RWPE2 (cell line): ENCODE measurements at regions not wholly inside any gene's neighbourhood (a gene's known extent, or its start where the extent isn't known, plus 50 kb on each side); places are given as distances from the start of the nearest gene placed in this dataset.

Experiments
- ATAC-seq: fragments of 200-7000 bp; cut with Tn5 transposase; 3 replicates; pipeline ENCODE4 v1.9.1; 2021; ENCODE audit warnings: low read depth
- DNase-seq: peaks from one replicate; pipeline ENCODE4 v3.0.0-alpha.2; 2020; ENCODE audit warnings: low spot score
- H3K27ac ChIP-seq: fragments of 450-650 bp; 2 replicates; pipeline ENCODE4 v1.5.1; 2017; ENCODE audit warnings: mild to moderate bottlenecking; ENCODE audit not compliant: poor library complexity, severe bottlenecking
- H3K27me3 ChIP-seq: fragments of 250-450 bp; sonication (Bioruptor Pico); 2 replicates; pipeline ENCODE4 v1.5.1; 2021; ENCODE audit warnings: mild to moderate bottlenecking, moderate library complexity; ENCODE audit not compliant: insufficient read depth, poor library complexity, severe bottlenecking
- H3K36me3 ChIP-seq: fragments of 250-450 bp; sonication (Bioruptor Pico); 2 replicates; pipeline ENCODE4 v1.5.1; 2020; ENCODE audit warnings: low read depth, mild to moderate bottlenecking, moderate library complexity
- H3K4me1 ChIP-seq: fragments of 250-450 bp; sonication (Bioruptor Pico); 2 replicates; pipeline ENCODE4 v1.5.1; 2021; ENCODE audit warnings: mild to moderate bottlenecking, moderate library complexity; ENCODE audit not compliant: insufficient read depth, poor library complexity, severe bottlenecking
- H3K4me3 ChIP-seq: fragments of 250-450 bp; sonication (Bioruptor Pico); 2 replicates; pipeline ENCODE4 v1.5.1; 2021; ENCODE audit warnings: mild to moderate bottlenecking, moderate library complexity; ENCODE audit not compliant: severe bottlenecking
- H3K9me3 ChIP-seq: fragments of 250-450 bp; sonication (Bioruptor Pico); 2 replicates; pipeline ENCODE4 v1.5.1; 2021; ENCODE audit warnings: mild to moderate bottlenecking, moderate library complexity; ENCODE audit not compliant: severe bottlenecking
- TF ChIP-seq, protein P1 (sequence below): fragments of 450-650 bp; IDR thresholded peaks from one replicate; pipeline ENCODE4 v1.5.1; 2017; ENCODE audit warnings: mild to moderate bottlenecking, moderate library complexity; ENCODE audit not compliant: poor library complexity, severe bottlenecking

DNA sequence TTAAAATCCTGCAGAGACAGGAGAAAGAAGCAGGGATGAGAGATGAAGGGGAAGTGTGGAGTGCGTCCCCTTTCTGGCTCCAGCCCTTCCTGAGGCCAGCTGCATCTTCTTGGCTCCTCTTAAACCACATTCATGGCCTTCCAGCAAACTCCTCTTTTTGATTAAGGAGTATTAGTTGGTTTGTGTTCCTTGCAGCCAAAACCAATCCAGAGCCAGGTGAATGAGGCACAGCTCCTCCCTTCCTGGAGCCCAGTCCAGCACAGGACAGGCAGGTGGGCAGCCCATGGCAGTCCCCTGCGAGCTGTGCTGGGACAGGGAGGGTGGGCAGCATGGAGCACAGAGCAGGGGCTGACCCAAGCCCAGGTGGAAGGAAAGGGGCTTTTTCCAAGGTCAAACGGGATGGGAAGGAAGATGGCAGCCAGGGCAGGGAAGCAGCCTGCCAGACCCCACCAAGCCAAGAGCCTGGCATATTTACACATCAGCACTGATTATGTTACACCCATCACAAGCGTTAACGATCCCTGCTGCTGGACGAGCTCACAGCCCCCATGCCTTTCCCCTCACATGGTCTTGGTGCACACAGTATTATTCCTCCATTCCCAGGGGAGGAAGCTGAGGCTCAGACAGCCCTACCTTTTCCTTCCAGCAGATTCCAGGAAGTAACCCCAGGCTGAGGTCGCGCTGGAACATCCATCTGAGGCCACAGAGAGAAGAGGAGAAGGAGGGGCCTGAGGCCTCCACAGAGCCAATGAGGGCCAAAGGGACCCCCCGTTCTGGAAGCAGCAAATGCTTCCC, 175.6 kb downstream of the SMAD6 start:
- Histone ChIP-seq H3K36me3 (no peaks in the 10 kb centered on the region), H3K4me1 (peaks cover 7% of the 10 kb centered on the region), H3K27ac (no peak overlapping the region), H3K4me3 (no peak overlapping the region), H3K27me3 (no peaks in the 10 kb centered on the region), H3K9me3 (no peaks in the 10 kb centered on the region)
- TF ChIP-seq, protein P1, sequence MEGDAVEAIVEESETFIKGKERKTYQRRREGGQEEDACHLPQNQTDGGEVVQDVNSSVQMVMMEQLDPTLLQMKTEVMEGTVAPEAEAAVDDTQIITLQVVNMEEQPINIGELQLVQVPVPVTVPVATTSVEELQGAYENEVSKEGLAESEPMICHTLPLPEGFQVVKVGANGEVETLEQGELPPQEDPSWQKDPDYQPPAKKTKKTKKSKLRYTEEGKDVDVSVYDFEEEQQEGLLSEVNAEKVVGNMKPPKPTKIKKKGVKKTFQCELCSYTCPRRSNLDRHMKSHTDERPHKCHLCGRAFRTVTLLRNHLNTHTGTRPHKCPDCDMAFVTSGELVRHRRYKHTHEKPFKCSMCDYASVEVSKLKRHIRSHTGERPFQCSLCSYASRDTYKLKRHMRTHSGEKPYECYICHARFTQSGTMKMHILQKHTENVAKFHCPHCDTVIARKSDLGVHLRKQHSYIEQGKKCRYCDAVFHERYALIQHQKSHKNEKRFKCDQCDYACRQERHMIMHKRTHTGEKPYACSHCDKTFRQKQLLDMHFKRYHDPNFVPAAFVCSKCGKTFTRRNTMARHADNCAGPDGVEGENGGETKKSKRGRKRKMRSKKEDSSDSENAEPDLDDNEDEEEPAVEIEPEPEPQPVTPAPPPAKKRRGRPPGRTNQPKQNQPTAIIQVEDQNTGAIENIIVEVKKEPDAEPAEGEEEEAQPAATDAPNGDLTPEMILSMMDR, result no peak
- DNase-seq, result no peak
- ATAC-seq, result no peak

DNA sequence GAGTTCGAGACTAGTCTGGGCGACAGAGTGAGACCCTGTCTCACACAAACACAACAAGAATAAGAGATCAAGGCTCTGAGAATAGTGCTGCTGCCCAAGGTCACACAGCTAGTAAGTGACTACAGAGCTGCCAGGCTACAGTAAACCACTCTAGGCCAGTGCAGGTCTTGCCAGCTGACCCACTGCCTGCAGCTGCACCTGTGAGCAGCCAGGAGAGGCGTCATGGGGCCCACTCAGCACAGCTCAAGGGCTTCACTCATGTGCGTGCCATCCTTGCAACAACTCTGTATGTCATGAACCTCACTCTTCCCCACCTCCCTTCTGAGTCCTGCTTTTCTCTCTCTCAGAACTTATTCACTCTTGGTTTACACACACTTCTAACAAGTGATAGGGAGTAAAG, 176.7 kb downstream of the SMAD6 start:
- no peak for ATAC-seq
- no peak for DNase-seq
- TF ChIP-seq, protein P1, result no peak
- Histone ChIP-seq H3K36me3 (no peaks in the 10 kb centered on the region), H3K4me3 (no peak overlapping the region), H3K4me1 (peaks cover 14% of the 10 kb centered on the region), H3K27ac (no peak overlapping the region), H3K27me3 (no peaks in the 10 kb centered on the region), H3K9me3 (no peaks in the 10 kb centered on the region)

DNA sequence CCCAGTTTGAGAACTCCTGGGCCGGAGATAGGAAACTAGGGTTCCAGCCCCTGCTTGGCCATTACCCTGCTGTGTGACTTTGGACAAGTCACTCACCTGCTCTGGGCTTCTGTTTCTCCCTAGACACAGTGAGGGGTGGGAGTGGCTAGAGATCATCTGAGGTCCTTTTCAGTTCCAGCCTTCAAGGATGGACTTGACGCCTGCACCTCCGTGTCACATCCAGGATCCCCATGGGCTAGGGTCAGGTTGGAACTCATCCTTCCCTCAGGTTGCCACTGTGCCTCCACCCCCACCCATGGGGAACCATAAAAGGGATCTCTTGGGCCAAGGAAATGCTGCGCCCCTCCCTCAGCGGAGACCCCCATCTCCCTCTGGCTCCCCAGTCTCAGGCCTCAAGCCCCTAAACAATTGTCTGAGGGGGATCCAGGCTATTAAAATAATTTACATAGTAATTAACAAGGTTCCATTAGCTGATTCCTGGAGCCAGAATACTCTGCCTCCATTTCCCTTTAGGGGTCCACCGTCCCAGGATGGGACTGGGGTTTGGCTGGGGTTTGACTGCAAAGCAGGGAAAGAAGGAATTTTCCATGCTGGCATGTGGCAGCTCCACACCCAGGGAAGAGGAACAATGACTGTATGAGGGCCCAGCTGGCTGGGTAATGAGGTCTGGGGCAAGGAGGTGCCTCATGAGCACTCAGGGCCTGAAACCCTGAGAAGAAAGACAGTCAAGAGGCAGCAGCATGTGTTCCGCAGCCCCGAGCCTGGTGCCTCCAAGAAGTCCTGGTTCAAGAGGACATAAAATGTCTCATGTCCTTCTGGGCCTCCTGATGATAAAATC, 177.7 kb downstream of the SMAD6 start:
- H3K4me1 ChIP-seq, result peaks cover 20% of the 10 kb centered on the region

DNA sequence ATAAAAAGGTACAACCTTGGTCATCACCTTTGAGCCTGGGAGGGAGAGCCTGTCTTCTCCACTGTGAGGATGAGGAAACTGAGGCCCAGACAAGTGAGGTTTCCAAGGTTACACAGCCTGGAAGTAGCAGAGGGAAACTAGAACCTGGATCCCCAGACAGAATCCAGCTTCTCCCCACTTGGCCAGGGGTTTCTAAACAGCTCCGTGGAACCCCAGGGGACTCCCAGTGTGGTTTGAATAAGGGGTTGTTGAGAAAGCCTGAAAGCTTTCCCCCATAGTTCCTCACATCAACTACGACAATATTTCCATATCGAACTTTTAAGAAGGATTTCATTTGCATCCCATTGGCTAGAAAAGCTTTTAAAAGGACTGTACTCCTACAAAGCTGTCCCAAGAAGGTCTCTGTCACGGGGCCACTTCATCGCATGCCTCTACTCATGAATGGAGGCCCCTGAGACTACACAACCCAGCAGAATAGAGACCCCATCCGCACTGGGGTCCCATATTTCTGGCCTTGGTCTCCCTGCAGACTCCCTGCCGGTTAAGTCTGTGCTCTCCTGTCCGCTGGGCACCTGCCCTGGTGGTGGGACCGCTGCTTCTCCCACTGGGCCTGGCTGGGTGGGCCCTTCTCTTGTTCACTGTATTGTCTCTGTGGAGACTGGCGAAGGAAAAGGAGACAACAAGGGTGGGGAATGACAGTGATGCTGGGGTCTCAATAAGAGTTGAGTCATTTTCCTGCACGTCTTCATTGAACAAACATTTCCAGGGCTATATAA, 178.5 kb downstream of the SMAD6 start:
- peaks cover 20% of the 10 kb centered on the region for H3K4me1 ChIP-seq
- ATAC-seq (no peak), DNase-seq (no peak)

More for the DNA sequence above, 177.7 kb downstream of the SMAD6 start:
- Histone ChIP-seq H3K4me3 (no peak overlapping the region), H3K27me3 (no peaks in the 10 kb centered on the region), H3K9me3 (no peaks in the 10 kb centered on the region), H3K36me3 (no peaks in the 10 kb centered on the region), H3K27ac (no peak overlapping the region)
- TF ChIP-seq, protein P1, result no peak
- ATAC-seq (no peak), DNase-seq (no peak)

More for the DNA sequence above, 178.5 kb downstream of the SMAD6 start:
- H3K27me3 ChIP-seq, result no peaks in the 10 kb centered on the region
- H3K27ac ChIP-seq, result no peak overlapping the region
- no peaks in the 10 kb centered on the region for H3K36me3 ChIP-seq
- TF ChIP-seq, protein P1, result no peak
- no peak overlapping the region for H3K4me3 ChIP-seq
- no peaks in the 10 kb centered on the region for H3K9me3 ChIP-seq
